Stimulated activated CD4-positive, alpha-beta T cell treated with anti-CD3 and anti-CD28 coated beads, Interleukin-4, amount 100 ng/mL, for 48 hours (primary cell): ENCODE measurements at regions not wholly inside any gene's neighbourhood (a gene's known extent, or its start where the extent isn't known, plus 50 kb on each side); places are given as distances from the start of the nearest gene placed in this dataset.

Source experiments
- DNase-seq, 2 donors: peaks; one replicate each; pipeline ENCODE4 v3.0.0-alpha.2; 2020; ENCODE audit warnings: low read depth in 2 of 2

- no peak for DNase-seq
Measured at GRCh38 chr20:50242548-50242862, 51.9 kb downstream of the CEBPB start.

GRCh38 chr20:50242863-50243609 lies 52.4 kb downstream of the CEBPB start:
- no peak for DNase-seq

GRCh38 chr20:50243610-50244351 lies 53.2 kb downstream of the CEBPB start:
- no peak for DNase-seq

- DNase-seq: no peak
Measured at GRCh38 chr20:50244352-50245149, 53.9 kb downstream of the CEBPB start.

- no peak for DNase-seq
Measured at GRCh38 chr20:50245498-50246366, 55.1 kb downstream of the CEBPB start.

GRCh38 chr20:50246367-50247195 lies 56.0 kb downstream of the CEBPB start:
- DNase-seq: no peak

- DNase-seq: no peak
Measured at GRCh38 chr20:50247196-50248094, 56.8 kb downstream of the CEBPB start.

GRCh38 chr20:50248104-50248641 lies 57.5 kb downstream of the CEBPB start:
- no peak for DNase-seq

- DNase-seq: no peak
Measured at GRCh38 chr20:50249447-50250388, 59.1 kb downstream of the CEBPB start.

- no peak for DNase-seq
Measured at GRCh38 chr20:50250679-50251382, 60.2 kb downstream of the CEBPB start.

GRCh38 chr20:50251383-50251748 lies 60.7 kb downstream of the CEBPB start:
- no peak for DNase-seq

GRCh38 chr20:50251992-50252511 lies 61.4 kb downstream of the CEBPB start:
- no peak for DNase-seq

GRCh38 chr20:50252701-50253100 lies 62.1 kb downstream of the CEBPB start:
- DNase-seq: no peak

GRCh38 chr20:50253101-50253500 lies 62.5 kb downstream of the CEBPB start:
- no peak for DNase-seq

- DNase-seq: no peak
Measured at GRCh38 chr20:50254466-50255079, 63.9 kb downstream of the CEBPB start.

- DNase-seq: no peak
Measured at GRCh38 chr20:50256577-50256976, 65.9 kb downstream of the CEBPB start.

GRCh38 chr20:50257860-50258259 lies 67.2 kb downstream of the CEBPB start:
- DNase-seq: no peak
